Activated naive CD4-positive, alpha-beta T cell treated with anti-CD3 and anti-CD28 coated beads, Interleukin-2, amount 50 U/mL, for 72 hours (primary cell): ENCODE measurements at regions not wholly inside any gene's neighbourhood (a gene's known extent, or its start where the extent isn't known, plus 50 kb on each side); places are given as distances from the start of the nearest gene placed in this dataset.

ENCODE experiments used
- ATAC-seq, 2 donors: fragments of 150-1000 bp; cut with Tn5 transposase; 2 replicates each; pipeline ENCODE4 v1.10.0; 2021; ENCODE audit warnings: mild to moderate bottlenecking in 2 of 2, moderate library complexity in 2 of 2
- DNase-seq, 2 donors: peaks; one replicate each; pipeline ENCODE4 v3.0.0; 2021 to 2022; ENCODE audit warnings: low spot score in 2 of 2
- H3K27ac Mint-ChIP-seq, 2 donors: one replicate each; pipeline ENCODE4 v1.8.0; 2022; ENCODE audit warnings: mild to moderate bottlenecking in 2 of 2, mixed read lengths in 2 of 2
- H3K36me3 Mint-ChIP-seq, 2 donors: one replicate each; pipeline ENCODE4 v1.8.0; 2022; ENCODE audit warnings: mixed read lengths in 2 of 2
- H3K9me3 Mint-ChIP-seq, 2 donors: one replicate each; pipeline ENCODE4 v1.8.0; 2022; ENCODE audit warnings: mixed read lengths in 2 of 2

DNA sequence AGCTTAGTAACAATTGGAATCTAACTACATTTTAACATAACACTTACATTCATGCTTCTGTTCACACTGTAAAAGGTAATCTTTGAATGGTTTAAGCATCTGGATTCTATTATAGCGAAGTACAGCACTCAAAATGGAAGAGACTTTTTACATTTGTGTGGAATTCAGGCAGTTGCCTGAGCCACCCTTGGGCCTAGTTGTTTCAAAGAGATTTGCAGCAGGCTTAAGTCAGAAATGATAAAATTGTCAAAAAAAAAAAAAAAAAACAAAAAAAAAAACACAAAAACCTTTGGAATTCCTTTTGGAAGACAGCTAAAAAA is 199.9 kb downstream of the LYPLAL1 start:
- ATAC-seq (no peak), DNase-seq (no peak)
- Mint-ChIP-seq H3K36me3 (no peaks in the 10 kb centered on the region), H3K27ac (no peak overlapping the region), H3K9me3 (no peaks in the 10 kb centered on the region)

DNA sequence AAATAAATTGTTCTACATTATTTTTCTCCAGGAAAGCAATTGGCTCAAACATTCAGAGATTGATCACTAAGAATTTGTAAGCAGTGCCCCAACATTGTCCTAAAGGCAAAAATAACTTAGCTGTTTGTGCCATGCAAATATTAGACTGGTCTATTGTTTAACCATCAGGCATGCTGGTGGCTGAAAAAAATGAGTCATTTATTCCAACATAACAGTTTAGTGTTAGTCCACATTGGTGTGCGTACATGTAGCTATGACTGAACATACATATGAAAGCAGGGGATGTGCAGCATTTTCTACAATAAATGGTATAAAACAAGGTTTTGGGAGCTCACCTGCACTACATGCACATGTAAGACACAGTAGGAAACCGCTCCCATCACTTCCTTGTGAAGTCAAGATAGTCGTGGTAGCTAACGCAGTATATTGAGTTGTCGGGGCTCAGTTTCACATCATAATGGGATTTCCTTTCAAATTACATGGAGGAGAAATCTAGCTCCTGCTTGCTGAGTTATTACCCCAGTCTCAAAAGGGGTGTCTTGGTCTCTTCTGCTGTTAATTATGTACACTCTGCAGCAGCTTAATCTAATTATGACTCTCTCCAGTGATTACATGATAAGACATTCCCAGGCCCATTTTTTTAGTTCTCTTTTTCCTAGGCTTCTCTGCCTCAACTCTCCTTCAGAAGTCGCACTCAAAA is 199.4 kb downstream of the LYPLAL1 start:
- ATAC-seq: no peak
- H3K36me3 Mint-ChIP-seq: no peaks in the 10 kb centered on the region
- H3K27ac Mint-ChIP-seq: no peak overlapping the region
- no peak for DNase-seq
- no peaks in the 10 kb centered on the region for H3K9me3 Mint-ChIP-seq

DNA sequence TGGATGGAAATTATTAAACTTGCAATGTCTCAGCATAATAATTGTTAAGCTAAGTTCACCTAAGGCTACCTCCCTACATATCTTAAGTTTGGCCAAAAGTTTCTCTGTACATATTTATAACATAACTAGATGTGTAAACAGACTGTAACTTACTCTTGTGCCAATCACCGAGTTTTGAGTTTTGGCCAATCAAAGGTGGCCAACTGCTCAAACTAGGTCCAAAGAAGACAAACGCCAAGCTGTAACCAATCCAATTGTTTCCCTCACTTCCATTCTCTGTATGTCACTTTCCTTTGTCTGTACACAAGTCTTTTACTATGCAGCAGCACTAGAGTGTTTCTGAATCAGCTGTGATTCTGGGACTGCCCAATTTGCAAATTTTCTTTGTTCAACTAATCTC is 197.8 kb downstream of the LYPLAL1 start:
- Mint-ChIP-seq H3K9me3 (no peaks in the 10 kb centered on the region), H3K36me3 (no peaks in the 10 kb centered on the region), H3K27ac (no peak overlapping the region)
- no peak for ATAC-seq
- DNase-seq: no peak

DNA sequence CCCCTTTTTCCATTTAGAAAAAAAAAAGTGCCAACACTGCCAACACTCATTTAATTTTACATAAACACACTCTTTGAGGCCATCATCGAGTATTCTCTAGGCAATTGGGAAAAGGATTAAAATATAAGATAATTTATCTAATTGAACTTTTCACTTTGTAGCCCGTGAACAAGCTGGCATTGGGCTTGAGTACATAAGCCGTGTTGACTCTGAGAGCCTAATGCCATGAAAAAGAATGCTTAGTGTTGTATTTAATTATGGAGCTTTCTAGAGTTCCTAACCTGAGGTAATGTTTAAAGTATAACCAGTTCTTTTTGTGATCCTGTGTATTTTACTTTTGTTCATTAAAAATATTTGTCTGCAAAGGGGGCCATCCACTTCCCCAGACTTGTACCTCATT is 193.8 kb downstream of the LYPLAL1 start:
- DNase-seq (no peak), ATAC-seq (no peak)
- Mint-ChIP-seq H3K9me3 (peaks cover 0 to 4% of the 10 kb centered on the region in 2 donors), H3K27ac (no peak overlapping the region), H3K36me3 (no peaks in the 10 kb centered on the region)

DNA sequence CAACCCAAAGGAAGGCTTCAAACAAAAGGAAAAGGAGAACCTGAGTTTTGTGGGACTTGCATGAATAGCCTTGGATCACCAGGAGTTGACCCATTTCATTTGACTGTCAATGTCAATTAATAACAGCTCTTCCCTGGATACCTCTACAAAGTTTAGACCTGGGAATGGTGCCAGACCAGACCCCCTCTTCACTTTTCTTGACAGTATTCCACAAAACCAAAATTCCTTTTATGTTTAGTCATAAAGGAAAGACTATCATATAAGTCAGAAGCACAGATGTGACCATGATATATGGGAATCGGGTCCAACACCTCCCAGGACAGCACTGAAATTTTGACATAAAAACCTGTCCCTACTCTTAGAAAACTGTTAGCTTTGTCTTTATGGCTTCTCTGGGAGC is 191.8 kb downstream of the LYPLAL1 start:
- H3K9me3 Mint-ChIP-seq: peaks cover 0 to 4% of the 10 kb centered on the region in 2 donors
- no peak overlapping the region for H3K27ac Mint-ChIP-seq
- ATAC-seq: no peak
- DNase-seq: no peak
- no peaks in the 10 kb centered on the region for H3K36me3 Mint-ChIP-seq

DNA sequence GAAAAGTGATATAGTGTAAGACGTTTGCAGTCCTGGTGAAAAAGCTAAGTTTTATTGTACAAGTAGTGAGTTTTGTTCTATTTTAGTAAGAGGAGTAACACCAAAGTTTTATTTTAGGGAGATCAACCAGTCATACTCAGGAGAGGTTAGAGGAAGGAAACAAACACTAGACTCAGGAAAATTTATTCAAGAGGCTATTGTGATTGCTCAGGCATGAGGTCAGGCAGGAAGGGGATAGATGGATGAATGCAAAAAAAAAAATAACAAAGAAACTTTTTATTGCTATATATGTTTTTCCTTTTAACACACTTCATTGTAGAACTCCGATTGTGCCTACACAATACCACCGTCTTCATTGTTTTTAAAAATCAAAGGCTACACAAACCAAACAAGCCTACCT is 189.0 kb downstream of the LYPLAL1 start:
- Mint-ChIP-seq H3K27ac (no peak overlapping the region), H3K36me3 (no peaks in the 10 kb centered on the region), H3K9me3 (peaks cover 0 to 4% of the 10 kb centered on the region in 2 donors)
- ATAC-seq (no peak), DNase-seq (no peak)

DNA sequence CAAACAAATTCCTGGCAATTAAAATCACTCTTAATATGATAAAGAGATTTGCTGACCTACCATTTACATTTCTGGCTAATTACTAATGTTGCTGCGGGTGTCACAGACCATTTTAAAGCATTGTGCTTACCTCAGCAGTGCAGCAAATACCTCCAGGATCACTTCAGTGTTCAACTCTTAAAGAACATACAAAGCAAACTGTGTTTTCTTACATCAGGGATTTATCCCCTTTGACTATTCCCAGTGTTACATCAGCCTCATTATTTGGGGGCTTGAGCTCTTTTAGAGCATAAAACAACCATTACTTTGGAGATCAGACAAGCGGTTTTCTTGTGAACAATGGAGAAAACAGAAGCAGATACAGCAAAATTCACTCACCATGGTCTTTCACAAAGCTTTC is 185.4 kb downstream of the LYPLAL1 start:
- H3K9me3 Mint-ChIP-seq: peaks cover 0 to 4% of the 10 kb centered on the region in 2 donors
- no peaks in the 10 kb centered on the region for H3K36me3 Mint-ChIP-seq
- ATAC-seq: no peak
- no peak overlapping the region for H3K27ac Mint-ChIP-seq
- DNase-seq: no peak

DNA sequence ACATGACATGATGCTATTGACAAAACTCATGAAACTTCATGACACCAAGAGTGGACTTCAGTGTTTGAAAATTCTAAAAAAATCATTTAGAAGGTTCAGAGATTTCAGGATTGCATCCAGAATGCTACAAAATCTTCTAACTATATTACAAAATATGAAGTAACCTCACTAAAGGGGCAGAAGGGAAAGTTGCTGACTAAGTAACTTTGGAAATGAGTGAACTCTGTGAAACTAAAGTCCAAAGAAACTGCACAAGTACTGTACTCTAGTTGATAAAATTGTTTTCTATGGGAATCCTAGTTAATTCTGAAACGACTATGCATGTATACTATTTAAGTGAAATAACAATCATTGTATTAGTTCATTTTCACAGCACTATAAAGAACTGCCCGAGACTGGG is 184.4 kb downstream of the LYPLAL1 start:
- Mint-ChIP-seq H3K27ac (no peak overlapping the region), H3K9me3 (peaks cover 0 to 7% of the 10 kb centered on the region in 2 donors), H3K36me3 (no peaks in the 10 kb centered on the region)
- DNase-seq (no peak), ATAC-seq (no peak)

DNA sequence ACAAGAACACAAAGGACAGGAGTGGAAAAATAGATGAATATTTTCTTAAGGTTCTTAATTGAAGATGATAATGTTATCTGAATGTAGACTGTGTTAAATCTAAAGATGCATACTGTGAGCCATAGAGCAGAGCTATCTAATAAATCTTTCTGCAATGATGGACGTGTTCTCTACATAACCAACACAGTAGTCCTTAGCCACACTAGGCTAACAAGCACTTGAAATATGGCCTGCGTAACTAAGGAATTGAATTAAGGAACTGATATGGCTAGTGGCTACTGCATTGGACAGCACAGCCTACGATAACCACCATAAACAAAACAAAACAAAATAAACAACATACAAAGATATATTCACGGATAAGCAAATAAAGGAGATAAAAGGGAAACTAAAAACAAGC is 181.3 kb downstream of the LYPLAL1 start:
- no peak for DNase-seq
- H3K9me3 Mint-ChIP-seq: peaks cover 0 to 7% of the 10 kb centered on the region in 2 donors
- no peak for ATAC-seq
- no peaks in the 10 kb centered on the region for H3K36me3 Mint-ChIP-seq
- H3K27ac Mint-ChIP-seq: no peak overlapping the region

DNA sequence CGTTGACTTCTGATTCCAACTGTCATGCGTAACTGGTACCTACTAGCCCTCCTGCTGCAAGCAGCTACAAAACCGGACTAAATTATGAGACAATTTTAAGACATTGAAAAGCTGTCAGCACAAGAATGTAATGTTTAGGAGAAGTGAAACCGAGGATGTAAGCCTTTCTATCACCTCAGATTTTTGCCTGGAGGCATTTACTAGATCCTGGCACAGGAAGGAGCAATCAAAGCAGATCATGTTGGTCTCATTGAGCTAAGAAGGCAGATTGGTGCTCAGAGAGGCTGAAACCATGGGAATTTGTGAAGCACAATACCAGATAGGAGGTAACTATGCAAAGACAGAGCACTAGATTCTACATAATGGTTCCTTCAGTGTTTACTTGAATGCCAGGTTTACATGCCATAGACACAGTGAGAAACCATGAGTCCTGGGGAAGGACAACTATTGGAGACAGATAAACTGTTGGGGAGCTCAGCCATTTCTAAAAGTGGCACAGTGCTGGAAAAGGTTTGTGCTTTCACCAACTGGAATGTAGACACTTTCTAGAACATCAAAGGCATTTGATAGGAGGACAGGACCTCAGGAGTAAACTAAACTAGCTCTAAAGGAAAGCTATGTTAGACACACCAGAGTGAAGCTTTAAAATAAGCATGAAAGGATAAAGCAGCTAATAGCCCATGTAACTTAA is 179.4 kb downstream of the LYPLAL1 start:
- ATAC-seq: no peak
- no peak overlapping the region for H3K27ac Mint-ChIP-seq
- no peaks in the 10 kb centered on the region for H3K36me3 Mint-ChIP-seq
- H3K9me3 Mint-ChIP-seq: peaks cover 0 to 10% of the 10 kb centered on the region in 2 donors
- no peak for DNase-seq

DNA sequence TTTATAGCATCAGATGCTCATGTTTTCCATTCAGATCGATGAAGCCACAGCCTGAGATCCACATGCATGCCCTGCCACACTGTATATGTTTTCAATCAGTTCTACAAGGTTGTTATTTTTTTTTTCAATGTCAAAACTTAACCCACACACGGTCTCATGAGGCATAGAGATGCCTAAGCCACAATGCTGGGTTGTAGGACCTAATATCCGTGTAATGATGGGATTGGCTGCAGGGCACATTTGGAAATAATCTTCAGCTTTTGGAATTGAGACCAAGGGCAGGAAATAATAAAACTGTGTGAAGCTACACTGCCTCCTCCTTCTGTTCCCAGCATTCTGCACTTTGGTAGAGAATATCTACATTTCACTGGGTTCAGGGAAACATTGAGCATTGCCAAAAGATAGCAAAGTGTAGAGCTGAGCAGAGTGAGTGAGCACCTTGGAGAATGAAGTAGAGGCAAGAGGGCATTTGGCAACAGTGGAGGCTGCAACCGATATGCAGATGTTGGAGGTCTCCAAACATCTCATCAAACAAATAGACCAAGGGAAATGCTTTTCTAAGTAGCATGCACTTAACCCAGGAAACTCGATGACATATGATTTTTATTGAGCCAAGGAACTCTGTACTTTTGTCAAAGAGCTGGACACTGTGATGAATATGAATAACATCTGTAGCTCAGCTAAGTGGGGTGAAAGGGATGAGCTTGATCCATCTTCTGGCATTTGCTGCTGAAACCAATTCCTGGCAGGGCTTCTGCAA is 176.7 kb downstream of the LYPLAL1 start:
- DNase-seq (no peak), ATAC-seq (no peak)
- peaks cover 10 to 18% of the 10 kb centered on the region in 2 donors for H3K36me3 Mint-ChIP-seq
- H3K27ac Mint-ChIP-seq: no peak overlapping the region
- peaks cover 16 to 28% of the 10 kb centered on the region in 2 donors for H3K9me3 Mint-ChIP-seq

DNA sequence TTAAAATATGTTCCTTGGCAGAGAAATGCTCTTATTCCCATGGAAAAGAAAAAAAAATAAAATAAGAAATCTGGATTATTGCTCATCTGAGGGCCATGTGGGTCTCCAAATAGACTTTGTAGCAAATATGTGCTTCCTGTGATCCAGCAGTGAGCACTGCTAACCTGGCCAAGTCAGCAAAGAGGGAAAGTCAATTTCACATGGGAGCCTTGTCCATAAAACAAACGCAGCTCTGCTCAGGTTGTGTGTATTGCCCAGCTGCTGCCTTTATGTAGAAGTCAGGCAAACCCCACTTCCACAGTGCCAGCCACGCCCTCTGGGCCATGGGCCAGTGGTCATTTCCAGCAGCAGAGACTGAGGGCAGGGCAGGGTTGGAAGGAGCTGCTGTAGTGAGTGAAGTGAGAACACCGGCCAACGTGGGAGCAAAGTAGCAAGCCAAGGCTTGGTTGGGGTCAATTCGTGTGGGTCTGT is 174.3 kb downstream of the LYPLAL1 start:
- DNase-seq (no peak), ATAC-seq (no peak)
- Mint-ChIP-seq H3K36me3 (peaks cover 10 to 24% of the 10 kb centered on the region in 2 donors), H3K27ac (no peak overlapping the region), H3K9me3 (peaks cover 25 to 32% of the 10 kb centered on the region in 2 donors)

DNA sequence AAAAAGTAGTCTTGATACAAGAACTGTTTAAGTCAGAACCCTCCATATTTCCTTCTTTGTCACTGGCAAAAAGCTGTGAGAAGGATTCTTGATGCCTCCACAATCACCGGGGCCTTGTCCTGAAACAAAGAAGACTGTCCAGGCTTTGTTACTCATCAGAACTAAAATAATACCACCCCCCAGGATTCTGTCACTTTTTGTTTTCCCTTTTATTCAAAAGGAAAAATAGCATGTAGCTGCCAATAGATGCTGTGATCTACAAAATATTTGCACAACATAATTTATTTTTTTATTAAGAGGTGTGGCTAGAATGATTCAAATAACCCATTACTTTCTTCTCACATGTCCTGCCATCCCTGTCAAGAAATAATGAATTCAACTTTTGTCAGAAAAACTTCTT is 173.7 kb downstream of the LYPLAL1 start:
- DNase-seq (no peak), ATAC-seq (no peak)
- Mint-ChIP-seq H3K9me3 (peaks cover 25 to 32% of the 10 kb centered on the region in 2 donors), H3K36me3 (peaks cover 10 to 24% of the 10 kb centered on the region in 2 donors), H3K27ac (no peak overlapping the region)

DNA sequence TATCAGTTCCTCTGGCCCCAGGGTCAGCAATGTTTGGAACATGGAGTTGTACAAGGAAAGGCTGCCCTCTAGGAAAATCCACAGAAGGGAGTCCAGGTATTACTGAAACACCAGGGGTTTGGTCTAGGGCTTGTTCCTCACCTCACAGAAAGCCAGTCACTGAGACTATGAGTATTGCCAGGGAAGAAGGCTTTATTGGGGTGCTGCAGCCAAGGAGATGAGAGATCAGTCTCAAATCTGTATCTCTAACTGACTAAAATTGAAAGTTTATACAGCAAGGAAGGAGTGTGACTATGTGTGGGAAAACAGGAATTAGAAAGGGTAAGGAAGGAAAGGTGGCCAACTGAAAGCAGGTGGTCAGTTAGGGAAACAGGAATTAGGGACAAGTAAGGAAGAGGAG is 172.3 kb downstream of the LYPLAL1 start:
- ATAC-seq: no peak
- peaks cover 10 to 24% of the 10 kb centered on the region in 2 donors for H3K36me3 Mint-ChIP-seq
- H3K27ac Mint-ChIP-seq: no peak overlapping the region
- no peak for DNase-seq
- H3K9me3 Mint-ChIP-seq: peaks cover 25 to 32% of the 10 kb centered on the region in 2 donors

DNA sequence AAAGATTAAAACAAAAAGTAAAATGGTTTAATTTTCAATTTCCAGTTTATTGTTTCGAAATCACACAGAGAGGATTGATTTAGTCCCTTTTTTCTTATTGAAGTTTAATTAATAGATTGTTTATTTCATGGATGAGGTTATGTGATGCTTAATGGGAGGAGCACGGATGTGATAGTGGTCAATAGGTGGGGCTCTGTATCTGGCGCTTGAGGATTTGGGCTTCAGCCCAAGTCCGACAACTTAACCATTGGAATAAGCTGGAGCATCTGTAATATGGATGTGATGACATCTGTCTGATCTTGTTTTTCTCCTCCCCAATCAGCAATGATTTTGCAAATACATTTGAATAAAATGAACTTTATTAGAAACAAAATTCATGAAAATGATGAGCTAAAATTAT is 169.2 kb downstream of the LYPLAL1 start:
- DNase-seq (no peak), ATAC-seq (no peak)
- Mint-ChIP-seq H3K9me3 (peaks cover 25 to 29% of the 10 kb centered on the region in 2 donors), H3K27ac (no peak overlapping the region), H3K36me3 (peaks cover 10 to 24% of the 10 kb centered on the region in 2 donors)

DNA sequence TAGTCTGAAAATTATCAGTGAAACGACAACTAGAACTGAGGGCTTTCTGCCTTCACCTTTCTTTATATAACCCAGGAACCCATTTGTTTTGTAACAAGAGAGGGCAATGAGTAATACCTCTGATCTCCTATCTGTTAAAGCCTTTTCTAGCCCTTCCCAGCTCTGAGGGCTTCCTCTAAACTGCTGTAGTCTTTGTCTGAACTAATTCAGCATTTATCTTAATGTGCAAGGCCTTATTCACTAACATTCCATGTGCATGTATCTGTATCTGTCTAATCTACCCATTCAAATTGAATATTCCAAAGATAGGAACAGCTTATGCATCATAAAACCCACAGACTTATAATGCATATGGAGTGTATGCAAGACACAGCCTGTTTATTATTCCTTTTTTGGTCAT is 167.1 kb downstream of the LYPLAL1 start:
- ATAC-seq (no peak), DNase-seq (no peak)
- peaks cover 10 to 15% of the 10 kb centered on the region in 2 donors for H3K9me3 Mint-ChIP-seq
- H3K27ac Mint-ChIP-seq: no peak overlapping the region
- H3K36me3 Mint-ChIP-seq: peaks cover under 1 to 8% of the 10 kb centered on the region in 2 donors

DNA sequence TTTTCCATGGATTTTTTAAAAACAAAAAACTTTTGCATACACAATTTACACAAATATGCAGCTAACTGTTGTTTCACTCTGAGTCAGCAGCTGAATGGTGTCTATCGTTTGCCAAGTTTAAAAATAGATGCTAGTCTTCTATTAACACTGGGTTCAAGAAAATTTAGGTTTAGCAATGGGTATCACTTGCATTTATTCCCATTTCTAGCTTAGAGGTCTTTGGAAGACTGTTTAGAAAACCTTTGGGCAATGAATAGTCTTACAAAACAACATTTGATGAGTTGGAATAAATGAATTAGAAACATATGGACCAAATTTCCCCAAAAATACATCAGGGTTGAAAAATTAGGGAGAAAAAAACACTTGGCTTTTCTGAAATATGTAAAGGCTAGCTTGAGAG is 165.8 kb downstream of the LYPLAL1 start:
- Mint-ChIP-seq H3K9me3 (peaks cover 3 to 5% of the 10 kb centered on the region in 2 donors), H3K36me3 (peaks cover 0 to 3% of the 10 kb centered on the region in 2 donors), H3K27ac (no peak overlapping the region)
- DNase-seq (no peak), ATAC-seq (no peak)
